Cardiac muscle cell (in vitro differentiated cells and primary cell): ENCODE measurements at regions not wholly inside any gene's neighbourhood (a gene's known extent, or its start where the extent isn't known, plus 50 kb on each side); places are given as distances from the start of the nearest gene placed in this dataset.
A peak's percentile ranks its signal among the peaks of the same experiment; 100 is the strongest.

Experiments used
- DNase-seq, 2 donors: peaks; one replicate each; pipeline versions ENCODE4 v3.0.0 to v3.0.0-alpha.2; 2010 to 2017; ENCODE audit warnings: low read depth in 1 of 2, low spot score in 1 of 2
- H3K27ac ChIP-seq: fragments of 200-600 bp; sonication (generic); 2 replicates; pipeline ENCODE4 v1.5.1; 2016
- H3K27me3 ChIP-seq: fragments of 200-600 bp; sonication (generic); 2 replicates; pipeline ENCODE4 v1.6.0; 2016; ENCODE audit warnings: control low read depth
- H3K36me3 ChIP-seq: fragments of 200-600 bp; sonication (generic); 2 replicates; pipeline ENCODE4 v1.5.1; 2016; ENCODE audit warnings: control low read depth
- H3K4me1 ChIP-seq: fragments of 200-600 bp; sonication (generic); 2 replicates; pipeline ENCODE4 v1.8.1; 2017; ENCODE audit warnings: low read depth, mild to moderate bottlenecking, mixed run types
- H3K4me3 ChIP-seq: fragments of 200-600 bp; sonication (generic); 2 replicates; pipeline ENCODE4 v1.5.1; 2016; ENCODE audit warnings: mild to moderate bottlenecking
- H3K9me3 ChIP-seq: fragments of 200-600 bp; sonication (generic); 2 replicates; pipeline ENCODE4 v1.5.1; 2017; ENCODE audit warnings: low read depth, mild to moderate bottlenecking, control low read depth
- TF ChIP-seq, protein P1 (sequence below): IDR thresholded peaks from 2 replicates; pipeline ENCODE4 v1.5.1; 2012; ENCODE audit warnings: low read depth, mild to moderate bottlenecking, low read length

DNA sequence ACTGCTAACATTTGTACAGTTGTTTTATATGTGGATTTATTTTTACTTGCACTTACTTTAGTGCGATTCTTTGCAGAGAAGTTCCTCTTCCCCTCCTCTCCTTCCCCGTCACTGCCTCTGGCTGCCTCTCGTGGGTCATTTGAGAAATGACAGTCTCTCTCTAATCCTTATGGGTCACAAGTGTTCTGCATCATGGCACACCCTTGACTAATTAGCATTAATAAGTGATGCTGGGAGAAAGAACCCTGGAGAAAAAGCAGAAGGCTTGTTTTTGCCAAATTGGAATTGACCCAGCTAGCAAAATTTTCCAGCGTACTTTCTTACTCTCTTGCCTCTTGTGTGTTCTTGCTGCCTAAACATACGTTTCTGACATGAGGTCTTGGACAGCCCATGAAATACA, 301.2 kb downstream of the DUSP10 start:
- Histone ChIP-seq H3K9me3 (no peaks in the 10 kb centered on the region), H3K36me3 (no peaks in the 10 kb centered on the region), H3K27ac (no peak overlapping the region), H3K4me3 (no peak overlapping the region), H3K4me1 (peaks cover 11% of the 10 kb centered on the region), H3K27me3 (no peaks in the 10 kb centered on the region)
- peak; percentile 48 to 55 for DNase-seq
- TF ChIP-seq, protein P1, sequence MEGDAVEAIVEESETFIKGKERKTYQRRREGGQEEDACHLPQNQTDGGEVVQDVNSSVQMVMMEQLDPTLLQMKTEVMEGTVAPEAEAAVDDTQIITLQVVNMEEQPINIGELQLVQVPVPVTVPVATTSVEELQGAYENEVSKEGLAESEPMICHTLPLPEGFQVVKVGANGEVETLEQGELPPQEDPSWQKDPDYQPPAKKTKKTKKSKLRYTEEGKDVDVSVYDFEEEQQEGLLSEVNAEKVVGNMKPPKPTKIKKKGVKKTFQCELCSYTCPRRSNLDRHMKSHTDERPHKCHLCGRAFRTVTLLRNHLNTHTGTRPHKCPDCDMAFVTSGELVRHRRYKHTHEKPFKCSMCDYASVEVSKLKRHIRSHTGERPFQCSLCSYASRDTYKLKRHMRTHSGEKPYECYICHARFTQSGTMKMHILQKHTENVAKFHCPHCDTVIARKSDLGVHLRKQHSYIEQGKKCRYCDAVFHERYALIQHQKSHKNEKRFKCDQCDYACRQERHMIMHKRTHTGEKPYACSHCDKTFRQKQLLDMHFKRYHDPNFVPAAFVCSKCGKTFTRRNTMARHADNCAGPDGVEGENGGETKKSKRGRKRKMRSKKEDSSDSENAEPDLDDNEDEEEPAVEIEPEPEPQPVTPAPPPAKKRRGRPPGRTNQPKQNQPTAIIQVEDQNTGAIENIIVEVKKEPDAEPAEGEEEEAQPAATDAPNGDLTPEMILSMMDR, result no peak

- no peak overlapping the region for H3K4me3 ChIP-seq
- TF ChIP-seq, protein P1, result no peak
- no peaks in the 10 kb centered on the region for H3K9me3 ChIP-seq
- no peak overlapping the region for H3K27ac ChIP-seq
- H3K36me3 ChIP-seq, result no peaks in the 10 kb centered on the region
- peaks cover 11% of the 10 kb centered on the region for H3K4me1 ChIP-seq
- DNase-seq, result no peak
- H3K27me3 ChIP-seq, result no peaks in the 10 kb centered on the region
Measured at GRCh38 chr1:221442056-221442455, 299.8 kb downstream of the DUSP10 start.

- no peaks in the 10 kb centered on the region for H3K27me3 ChIP-seq
- TF ChIP-seq, protein P1, result no peak
- no peaks in the 10 kb centered on the region for H3K9me3 ChIP-seq
- peaks cover 11% of the 10 kb centered on the region for H3K4me1 ChIP-seq
- H3K4me3 ChIP-seq, result no peak overlapping the region
- no peaks in the 10 kb centered on the region for H3K36me3 ChIP-seq
- H3K27ac ChIP-seq, result no peak overlapping the region
- DNase-seq, result peak in 1 of 2 donors; percentile 68
Measured at GRCh38 chr1:221444346-221444745, 297.5 kb downstream of the DUSP10 start.

DNA sequence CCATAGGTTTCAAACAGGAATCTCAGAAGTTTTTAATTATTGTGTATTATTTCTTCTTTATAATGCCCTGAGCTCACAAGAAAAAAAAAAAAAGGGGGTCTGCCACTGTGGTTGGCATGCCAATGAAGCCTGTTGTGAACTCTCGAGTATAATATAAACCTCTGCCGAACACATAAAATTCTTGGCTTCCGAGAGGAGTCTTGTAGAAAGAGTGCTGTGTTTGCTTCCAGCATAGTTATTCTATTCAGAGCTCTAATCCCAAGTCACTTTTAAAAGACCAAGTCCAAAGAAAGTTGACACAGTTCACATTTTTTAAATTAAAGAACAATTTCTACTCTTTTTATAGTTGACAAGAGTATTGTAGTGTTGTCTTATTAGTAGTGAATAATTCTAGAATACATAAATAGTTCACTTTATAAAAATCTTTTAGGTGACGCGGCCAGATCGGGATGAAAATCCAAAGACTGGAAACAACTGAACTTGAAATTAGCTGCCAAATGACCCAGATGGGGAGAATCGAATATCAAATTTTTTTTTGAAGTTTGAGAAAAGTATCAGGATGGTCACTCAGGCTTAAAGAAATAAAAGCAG, 293.2 kb downstream of the DUSP10 start:
- no peaks in the 10 kb centered on the region for H3K36me3 ChIP-seq
- H3K27me3 ChIP-seq, result no peaks in the 10 kb centered on the region
- no peaks in the 10 kb centered on the region for H3K4me1 ChIP-seq
- H3K9me3 ChIP-seq, result no peaks in the 10 kb centered on the region
- H3K4me3 ChIP-seq, result no peak overlapping the region
- DNase-seq, result no peak
- H3K27ac ChIP-seq, result no peak overlapping the region
- TF ChIP-seq, protein P1, result no peak

DNA sequence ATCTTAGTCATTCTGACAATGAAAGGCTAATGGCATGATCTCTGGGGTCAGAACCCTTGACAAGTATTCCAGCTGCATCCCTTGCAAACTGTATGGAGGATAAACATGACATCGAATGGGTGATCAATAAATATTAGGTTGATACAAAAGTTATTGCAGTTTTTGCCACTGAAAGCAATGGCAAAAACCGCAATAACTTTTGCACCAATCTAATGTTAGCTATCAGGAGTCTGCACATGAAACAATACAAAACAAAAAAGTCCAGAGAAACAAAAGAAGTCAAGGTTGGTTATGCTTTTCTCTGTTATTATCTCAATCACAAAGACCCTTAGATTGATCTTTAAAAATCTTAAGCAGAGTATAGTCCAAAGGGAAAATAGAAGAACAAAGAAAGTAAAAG, 292.7 kb downstream of the DUSP10 start:
- H3K9me3 ChIP-seq, result no peaks in the 10 kb centered on the region
- no peaks in the 10 kb centered on the region for H3K4me1 ChIP-seq
- no peak for DNase-seq
- H3K4me3 ChIP-seq, result no peak overlapping the region
- no peak overlapping the region for H3K27ac ChIP-seq
- H3K27me3 ChIP-seq, result no peaks in the 10 kb centered on the region
- TF ChIP-seq, protein P1, result no peak
- H3K36me3 ChIP-seq, result no peaks in the 10 kb centered on the region
